ENCODE measurements at regions not wholly inside any gene's neighbourhood (a gene's known extent, or its start where the extent isn't known, plus 50 kb on each side); places are given as distances from the start of the nearest gene placed in this dataset.

- TF ChIP-seq EZH2phosphoT487 (IDR thresholded peaks at IDR 0.05; ENCODE audit: insufficient read depth, low read depth) (no peak), EZH2 (IDR thresholded peaks at IDR 0.05; ENCODE audit: insufficient read depth, poor library complexity, severe bottlenecking) (no peak)
These were observed 51.9 kb upstream of the PICALM start for GRCh38 chr11:86120807-86121206.
